ENCODE measurements at regions not wholly inside any gene's neighbourhood (a gene's known extent, or its start where the extent isn't known, plus 50 kb on each side); places are given as distances from the start of the nearest gene placed in this dataset.

DNA sequence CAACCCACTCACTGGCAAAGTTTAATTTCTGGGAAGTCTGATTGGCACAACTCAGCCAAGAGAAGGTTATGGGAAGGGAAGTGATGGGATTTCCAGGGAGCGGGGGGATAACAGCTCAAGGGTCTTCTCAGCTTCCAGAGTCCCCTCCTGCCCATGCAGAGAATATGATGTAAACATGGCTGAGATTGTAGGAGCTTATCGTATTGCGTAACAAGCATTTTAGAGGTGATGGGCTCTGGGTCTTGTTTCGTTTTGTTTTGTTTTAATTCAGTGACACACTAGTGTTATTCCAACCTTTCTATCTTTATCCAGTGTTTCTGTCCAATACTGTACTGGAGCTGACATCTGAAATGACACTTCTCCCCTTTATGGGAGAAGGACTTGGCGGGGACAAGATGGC, 762.1 kb upstream of the TMEM132C start:
- H3K27ac ChIP-seq (ENCODE audit: low read length in 2 of 2), result no peak overlapping the region
- Mint-ChIP-seq H3K4me1 (no peaks in the 10 kb centered on the region), H3K27ac (no peak overlapping the region), H3K27me3 (no peaks in the 10 kb centered on the region), H3K9me3 (ENCODE audit: insufficient read depth) (peaks cover 3% of the 10 kb centered on the region), H3K4me3 (no peak overlapping the region)
- H4K20me1 ChIP-seq (ENCODE audit: control insufficient read depth, insufficient read depth, low read length, poor library complexity, severe bottlenecking), result no peaks in the 10 kb centered on the region
- H3K9ac ChIP-seq (ENCODE audit: low read length), result no peak overlapping the region
- H3K4me1 ChIP-seq (ENCODE audit: control insufficient read depth in 2 of 2, insufficient read depth in 2 of 2, low read length in 2 of 2), result no peaks in the 10 kb centered on the region
- no peaks in the 10 kb centered on the region for H3K27me3 ChIP-seq (replicated peaks in 1 of 4; ENCODE audit: control extremely low read depth in 1 of 4, control insufficient read depth in 3 of 4, insufficient read depth in 4 of 4, low read length in 3 of 4)
- H3K4me3 ChIP-seq (ENCODE audit: control extremely low read depth in 1 of 5, extremely low read depth in 1 of 5, insufficient read depth in 1 of 5, low read depth in 2 of 5, low read length in 4 of 5), result no peak overlapping the region
- intact Hi-C loops (cut with micrococcal nuclease), result no loop called here
- H3K36me3 ChIP-seq (replicated peaks in 1 of 2; ENCODE audit: control extremely low read depth in 1 of 2, control insufficient read depth in 1 of 2, extremely low read depth in 1 of 2, insufficient read depth in 2 of 2, low read length in 1 of 2), result no peaks in the 10 kb centered on the region
- no peak for TF ChIP-seq EZH2 (IDR thresholded peaks at IDR 0.05; ENCODE audit: borderline replicate concordance, insufficient read depth, low read depth, low read length, poor library complexity, severe bottlenecking)
- TF ChIP-seq, protein P1, sequence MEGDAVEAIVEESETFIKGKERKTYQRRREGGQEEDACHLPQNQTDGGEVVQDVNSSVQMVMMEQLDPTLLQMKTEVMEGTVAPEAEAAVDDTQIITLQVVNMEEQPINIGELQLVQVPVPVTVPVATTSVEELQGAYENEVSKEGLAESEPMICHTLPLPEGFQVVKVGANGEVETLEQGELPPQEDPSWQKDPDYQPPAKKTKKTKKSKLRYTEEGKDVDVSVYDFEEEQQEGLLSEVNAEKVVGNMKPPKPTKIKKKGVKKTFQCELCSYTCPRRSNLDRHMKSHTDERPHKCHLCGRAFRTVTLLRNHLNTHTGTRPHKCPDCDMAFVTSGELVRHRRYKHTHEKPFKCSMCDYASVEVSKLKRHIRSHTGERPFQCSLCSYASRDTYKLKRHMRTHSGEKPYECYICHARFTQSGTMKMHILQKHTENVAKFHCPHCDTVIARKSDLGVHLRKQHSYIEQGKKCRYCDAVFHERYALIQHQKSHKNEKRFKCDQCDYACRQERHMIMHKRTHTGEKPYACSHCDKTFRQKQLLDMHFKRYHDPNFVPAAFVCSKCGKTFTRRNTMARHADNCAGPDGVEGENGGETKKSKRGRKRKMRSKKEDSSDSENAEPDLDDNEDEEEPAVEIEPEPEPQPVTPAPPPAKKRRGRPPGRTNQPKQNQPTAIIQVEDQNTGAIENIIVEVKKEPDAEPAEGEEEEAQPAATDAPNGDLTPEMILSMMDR (IDR thresholded peaks at IDR 0.05), result no peak
- ChIA-PET POLR2A (no interaction called here), CTCF (no interaction called here)
- H2AFZ ChIP-seq (ENCODE audit: insufficient read depth, low read depth, low read length, poor library complexity, severe bottlenecking), result no peak overlapping the region
- 81% methylated on average over 2 of the region's 5 CpGs for WGBS (ENCODE audit: insufficient coverage)
- ATAC-seq (ENCODE audit: low read depth), result no peak
- DNase-seq, result no peak
- H3K79me2 ChIP-seq (ENCODE audit: control insufficient read depth, insufficient read depth, low read length), result no peaks in the 10 kb centered on the region
- no peak overlapping the region for H3K4me2 ChIP-seq (replicated peaks; ENCODE audit: low read depth, low read length, poor library complexity, severe bottlenecking)
- peaks cover 0 to 7% (median 0%) of the 10 kb centered on the region in 3 donors for H3K9me3 ChIP-seq (ENCODE audit: control extremely low read depth in 1 of 3, control insufficient read depth in 2 of 3, insufficient read depth in 1 of 3, low read length in 2 of 3)

DNA sequence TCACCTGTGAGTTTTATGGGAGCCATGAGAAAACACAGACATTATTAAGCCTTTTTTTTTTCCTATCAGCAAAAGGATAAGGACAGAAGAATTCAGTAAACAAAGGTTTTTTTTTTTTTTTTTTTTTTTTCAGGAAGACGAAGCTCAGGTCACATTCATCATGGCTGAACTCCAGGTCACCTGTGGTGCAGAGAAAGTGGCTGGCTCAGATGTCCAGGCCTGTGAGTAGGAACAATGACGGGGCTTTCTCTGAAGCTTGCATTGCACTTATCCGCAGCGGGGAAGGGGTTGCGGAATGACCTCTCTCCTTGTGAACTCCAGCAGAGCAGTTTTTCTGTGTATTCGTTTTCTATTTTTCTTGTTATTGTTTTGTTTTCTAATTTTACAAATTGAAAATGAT, 759.6 kb upstream of the TMEM132C start:
- no peak overlapping the region for H3K9ac ChIP-seq (ENCODE audit: low read length)
- no peak overlapping the region for H2AFZ ChIP-seq (ENCODE audit: insufficient read depth, low read depth, low read length, poor library complexity, severe bottlenecking)
- H3K4me2 ChIP-seq (replicated peaks; ENCODE audit: low read depth, low read length, poor library complexity, severe bottlenecking), result no peak overlapping the region
- H3K4me3 ChIP-seq (ENCODE audit: control extremely low read depth in 1 of 5, extremely low read depth in 1 of 5, insufficient read depth in 1 of 5, low read depth in 2 of 5, low read length in 4 of 5), result no peak overlapping the region
- no peaks in the 10 kb centered on the region for H3K4me1 ChIP-seq (ENCODE audit: control insufficient read depth in 2 of 2, insufficient read depth in 2 of 2, low read length in 2 of 2)
- ChIA-PET POLR2A (no interaction called here), CTCF (no interaction called here)
- peaks cover 0 to 1% (median 0%) of the 10 kb centered on the region in 3 donors for H3K9me3 ChIP-seq (ENCODE audit: control extremely low read depth in 1 of 3, control insufficient read depth in 2 of 3, insufficient read depth in 1 of 3, low read length in 2 of 3)
- no peaks in the 10 kb centered on the region for H3K4me1 Mint-ChIP-seq
- intact Hi-C loops (cut with micrococcal nuclease), result no loop called here
- no peak for ATAC-seq (ENCODE audit: low read depth)
- TF ChIP-seq EZH2 (IDR thresholded peaks at IDR 0.05; ENCODE audit: borderline replicate concordance, insufficient read depth, low read depth, low read length, poor library complexity, severe bottlenecking), result no peak
- TF ChIP-seq, protein P1 (IDR thresholded peaks at IDR 0.05), result no peak
- no peaks in the 10 kb centered on the region for H3K27me3 ChIP-seq (replicated peaks in 1 of 4; ENCODE audit: control extremely low read depth in 1 of 4, control insufficient read depth in 3 of 4, insufficient read depth in 4 of 4, low read length in 3 of 4)
- no peaks in the 10 kb centered on the region for H3K27me3 Mint-ChIP-seq
- no peaks in the 10 kb centered on the region for H3K36me3 ChIP-seq (replicated peaks in 1 of 2; ENCODE audit: control extremely low read depth in 1 of 2, control insufficient read depth in 1 of 2, extremely low read depth in 1 of 2, insufficient read depth in 2 of 2, low read length in 1 of 2)
- no peaks in the 10 kb centered on the region for H4K20me1 ChIP-seq (ENCODE audit: control insufficient read depth, insufficient read depth, low read length, poor library complexity, severe bottlenecking)
- peaks cover 3% of the 10 kb centered on the region for H3K9me3 Mint-ChIP-seq (ENCODE audit: insufficient read depth)
- 75% methylated on average over 2 of the region's 6 CpGs for WGBS (ENCODE audit: insufficient coverage)
- no peak overlapping the region for H3K4me3 Mint-ChIP-seq
- no peak overlapping the region for H3K27ac ChIP-seq (ENCODE audit: low read length in 2 of 2)
- no peaks in the 10 kb centered on the region for H3K79me2 ChIP-seq (ENCODE audit: control insufficient read depth, insufficient read depth, low read length)
- DNase-seq, result no peak
- no peak overlapping the region for H3K27ac Mint-ChIP-seq

All from B cell (primary cell).